ENCODE measurements at regions not wholly inside any gene's neighbourhood (a gene's known extent, or its start where the extent isn't known, plus 50 kb on each side); places are given as distances from the start of the nearest gene placed in this dataset.

GRCh38 chr15:55126111-55126510 is 70.6 kb downstream of the RSL24D1 start:
- TF ChIP-seq POLR2A (IDR thresholded peaks at IDR 0.05) (no peak), CTCF (IDR thresholded peaks at IDR 0.05) (no peak), EP300 (IDR thresholded peaks at IDR 0.05) (no peak), POLR2AphosphoS5 (IDR thresholded peaks at IDR 0.05) (no peak)
- 88% methylated on average over 2 of the region's 3 CpGs; no CpG with 5 or more reads in 1 of the 2 donors for WGBS, 2 donors (ENCODE audit: low coverage in 1 of 2)

GRCh38 chr15:55124616-55125015 is 72.1 kb downstream of the RSL24D1 start:
- no peak overlapping the region for H3K4me3 ChIP-seq
- H3K27me3 ChIP-seq = no peaks in the 10 kb centered on the region
- H3K27ac ChIP-seq = no peak overlapping the region
- no peak for ATAC-seq
- no peaks in the 10 kb centered on the region for H3K36me3 ChIP-seq
- H3K4me1 ChIP-seq = no peaks in the 10 kb centered on the region
- no peaks in the 10 kb centered on the region for H3K9me3 ChIP-seq
- TF ChIP-seq EP300 (IDR thresholded peaks at IDR 0.05) (no peak), POLR2AphosphoS5 (IDR thresholded peaks at IDR 0.05) (no peak), POLR2A (IDR thresholded peaks at IDR 0.05) (no peak), CTCF (IDR thresholded peaks at IDR 0.05) (no peak)
- WGBS, 2 donors (ENCODE audit: low coverage in 1 of 2) = 66 to 69% methylated on average over 3 to 5 of the region's 5 CpGs

More at GRCh38 chr15:55126111-55126510, 70.6 kb downstream of the RSL24D1 start:
- no peak overlapping the region for H3K27ac ChIP-seq
- no peak for ATAC-seq
- H3K27me3 ChIP-seq = no peaks in the 10 kb centered on the region
- no peaks in the 10 kb centered on the region for H3K4me1 ChIP-seq
- no peak overlapping the region for H3K4me3 ChIP-seq
- no peaks in the 10 kb centered on the region for H3K36me3 ChIP-seq
- H3K9me3 ChIP-seq = no peaks in the 10 kb centered on the region

GRCh38 chr15:55118344-55118870 is 78.3 kb downstream of the RSL24D1 start:
- WGBS, 2 donors (ENCODE audit: low coverage in 1 of 2) = 68 to 75% methylated on average over 2 of the region's 2 CpGs
- H3K36me3 ChIP-seq = no peaks in the 10 kb centered on the region
- H3K27ac ChIP-seq = no peak overlapping the region
- no peak overlapping the region for H3K4me3 ChIP-seq
- H3K9me3 ChIP-seq = no peaks in the 10 kb centered on the region
- no peaks in the 10 kb centered on the region for H3K4me1 ChIP-seq
- H3K27me3 ChIP-seq = no peaks in the 10 kb centered on the region
- TF ChIP-seq POLR2A (IDR thresholded peaks at IDR 0.05) = no peak
- TF ChIP-seq EP300 (IDR thresholded peaks at IDR 0.05) = no peak
- TF ChIP-seq POLR2AphosphoS5 (IDR thresholded peaks at IDR 0.05) = no peak
- no peak for TF ChIP-seq CTCF (IDR thresholded peaks at IDR 0.05)
- no peak for ATAC-seq

- H3K4me1 ChIP-seq = no peaks in the 10 kb centered on the region
- no peak for ATAC-seq
- H3K9me3 ChIP-seq = no peaks in the 10 kb centered on the region
- H3K27me3 ChIP-seq = no peaks in the 10 kb centered on the region
- no peak overlapping the region for H3K27ac ChIP-seq
- no peak overlapping the region for H3K4me3 ChIP-seq
- WGBS, 2 donors (ENCODE audit: low coverage in 1 of 2) = 60 to 77% methylated on average over 1 of the region's 2 CpGs
- TF ChIP-seq POLR2AphosphoS5 (IDR thresholded peaks at IDR 0.05) = no peak
- TF ChIP-seq POLR2A (IDR thresholded peaks at IDR 0.05) = no peak
- TF ChIP-seq CTCF (IDR thresholded peaks at IDR 0.05) = no peak
- TF ChIP-seq EP300 (IDR thresholded peaks at IDR 0.05) = no peak
- H3K36me3 ChIP-seq = no peaks in the 10 kb centered on the region
Measured at GRCh38 chr15:55116636-55117035, 80.1 kb downstream of the RSL24D1 start.

GRCh38 chr15:55113736-55114135 is 83.0 kb downstream of the RSL24D1 start:
- no peaks in the 10 kb centered on the region for H3K36me3 ChIP-seq
- WGBS, 2 donors (ENCODE audit: low coverage in 1 of 2) = 60 to 67% methylated on average over 3 of the region's 3 CpGs

More at GRCh38 chr15:55113736-55114135, 83.0 kb downstream of the RSL24D1 start:
- TF ChIP-seq CTCF (IDR thresholded peaks at IDR 0.05) = no peak
- no peak for TF ChIP-seq EP300 (IDR thresholded peaks at IDR 0.05)
- no peak for TF ChIP-seq POLR2AphosphoS5 (IDR thresholded peaks at IDR 0.05)
- no peak for TF ChIP-seq POLR2A (IDR thresholded peaks at IDR 0.05)
- Histone ChIP-seq H3K27me3 (no peaks in the 10 kb centered on the region), H3K9me3 (no peaks in the 10 kb centered on the region), H3K27ac (no peak overlapping the region), H3K4me1 (no peaks in the 10 kb centered on the region), H3K4me3 (no peak overlapping the region)
- ATAC-seq = no peak

Measured in gastroesophageal sphincter (tissue), 4 donors.